Kidney (tissue), 13 donors: ENCODE measurements at regions not wholly inside any gene's neighbourhood (a gene's known extent, or its start where the extent isn't known, plus 50 kb on each side); places are given as distances from the start of the nearest gene placed in this dataset.

Experiments used
- DNase-seq, 5 donors: peaks; one replicate each; pipeline ENCODE4 v3.0.0-alpha.2; 2013 to 2020
- FAIRE-seq: peaks from 2 replicates; lab custom pipeline; 2012; peaks lifted over from hg19 to GRCh38; lab: Jason Lieb, UNC
- H3K27ac ChIP-seq, 2 donors: one replicate each; pipeline ENCODE4 v1.7.0; 2013; ENCODE audit warnings: low read depth in 2 of 2, low read length in 2 of 2, inconsistent platforms in 1 of 2
- H3K27me3 ChIP-seq: one replicate; pipeline ENCODE4 v1.7.1; 2013; ENCODE audit warnings: low read length, inconsistent platforms; ENCODE audit not compliant: control insufficient read depth, insufficient read depth
- H3K36me3 ChIP-seq, 3 donors: one replicate each; pipeline versions ENCODE4 v1.7.0 to v1.7.1; 2013; ENCODE audit warnings: low read length in 3 of 3, control low read depth in 1 of 3, inconsistent platforms in 1 of 3; ENCODE audit not compliant: insufficient read depth in 3 of 3, control insufficient read depth in 2 of 3
- H3K4me1 ChIP-seq, 3 donors: one replicate each; pipeline versions ENCODE4 v1.7.0 to v1.7.1; 2013; ENCODE audit warnings: low read length in 3 of 3, inconsistent platforms in 1 of 3, low read depth in 1 of 3; ENCODE audit not compliant: control insufficient read depth in 2 of 3, insufficient read depth in 2 of 3
- H3K4me3 ChIP-seq, 3 donors: one replicate each; pipeline versions ENCODE4 v1.7.0 to v1.8.1; 2013; ENCODE audit warnings: low read length in 3 of 3, control low read depth in 1 of 3, inconsistent platforms in 1 of 3
- H3K9ac ChIP-seq, 3 donors: one replicate each; pipeline versions ENCODE4 v1.7.0 to v1.7.1; 2013; ENCODE audit warnings: low read length in 3 of 3, control low read depth in 1 of 3, inconsistent platforms in 1 of 3
- H3K9me3 ChIP-seq, 3 donors: one replicate each; pipeline versions ENCODE4 v1.7.0 to v1.7.1; 2013; ENCODE audit warnings: low read length in 3 of 3, control low read depth in 1 of 3, inconsistent platforms in 1 of 3; ENCODE audit not compliant: control insufficient read depth in 2 of 3, insufficient read depth in 1 of 3
- CTCF ChIP-seq: IDR thresholded peaks from 3 replicates; pipeline ENCODE4 v1.5.1; 2012; ENCODE audit warnings: mild to moderate bottlenecking, moderate library complexity, borderline replicate concordance; ENCODE audit not compliant: insufficient read depth; ENCODE audit errors: extremely low read depth
- intact Hi-C: fragments of 100-400 bp; cut with DNase I; formaldehyde crosslinking; loops from one replicate; pipeline ENCODE4 v1.11.1; 2022
- donor health status: control.
- donor health status: control.
- donor health status: control.
- donor health status: control.
- donor health status: control.
- donor health status: DM: yes; HTN: yes; CAD: no.
- donor health status: Normal renal cell carcinoma (clear cell type).

- DNase-seq (no peak), FAIRE-seq (no peak)
- TF ChIP-seq CTCF, result no peak
- Histone ChIP-seq H3K9me3 (no peaks in the 10 kb centered on the region), H3K27me3 (no peaks in the 10 kb centered on the region), H3K27ac (no peak overlapping the region), H3K4me1 (no peaks in the 10 kb centered on the region), H3K4me3 (no peak overlapping the region), H3K9ac (no peak overlapping the region), H3K36me3 (no peaks in the 10 kb centered on the region)
- intact Hi-C loops, result no loop called here
These were observed 327.7 kb downstream of the DKK2 start for GRCh38 chr4:106708464-106708816.

- TF ChIP-seq CTCF, result no peak
- Histone ChIP-seq H3K27ac (no peak overlapping the region), H3K4me3 (no peak overlapping the region), H3K36me3 (no peaks in the 10 kb centered on the region), H3K9me3 (no peaks in the 10 kb centered on the region), H3K4me1 (no peaks in the 10 kb centered on the region), H3K9ac (no peak overlapping the region), H3K27me3 (no peaks in the 10 kb centered on the region)
- intact Hi-C loops, result no loop called here
- DNase-seq, result no peak
- no peak for FAIRE-seq
These were observed 328.2 kb downstream of the DKK2 start for GRCh38 chr4:106707776-106708463.

GRCh38 chr4:106704253-106704870, 331.8 kb downstream of the DKK2 start:
- Histone ChIP-seq H3K4me3 (no peak overlapping the region), H3K9ac (no peak overlapping the region), H3K27ac (no peak overlapping the region), H3K9me3 (no peaks in the 10 kb centered on the region), H3K36me3 (no peaks in the 10 kb centered on the region), H3K27me3 (no peaks in the 10 kb centered on the region), H3K4me1 (no peaks in the 10 kb centered on the region)
- no peak for FAIRE-seq
- DNase-seq, result no peak
- intact Hi-C loops, result no loop called here
- TF ChIP-seq CTCF, result no peak
